H1 (cell line): ENCODE measurements at regions not wholly inside any gene's neighbourhood (a gene's known extent, or its start where the extent isn't known, plus 50 kb on each side); places are given as distances from the start of the nearest gene placed in this dataset.

Experiments
- CHD7 ChIP-seq: fragments of 300-600 bp; sonication (generic); IDR thresholded peaks from 2 replicates; pipeline ENCODE4 v1.7.1; 2012; ENCODE audit warnings: low read length, moderate library complexity, mild to moderate bottlenecking, inconsistent platforms; ENCODE audit not compliant: insufficient replicate concordance
- FOSL1 ChIP-seq: IDR thresholded peaks from 2 replicates; pipeline ENCODE4 v1.6.1; 2011; ENCODE audit warnings: mild to moderate bottlenecking, low read depth, low read length, moderate library complexity; ENCODE audit not compliant: insufficient read depth
- POLR2AphosphoS5 ChIP-seq: IDR thresholded peaks from 2 replicates; pipeline ENCODE4 v1.6.1; 2011; ENCODE audit warnings: low read depth, low read length
- RBBP5 ChIP-seq: IDR thresholded peaks from 2 replicates; pipeline ENCODE4 v1.7.1; 2012; ENCODE audit warnings: low read depth, mild to moderate bottlenecking, inconsistent platforms, low read length, moderate library complexity, borderline replicate concordance

DNA sequence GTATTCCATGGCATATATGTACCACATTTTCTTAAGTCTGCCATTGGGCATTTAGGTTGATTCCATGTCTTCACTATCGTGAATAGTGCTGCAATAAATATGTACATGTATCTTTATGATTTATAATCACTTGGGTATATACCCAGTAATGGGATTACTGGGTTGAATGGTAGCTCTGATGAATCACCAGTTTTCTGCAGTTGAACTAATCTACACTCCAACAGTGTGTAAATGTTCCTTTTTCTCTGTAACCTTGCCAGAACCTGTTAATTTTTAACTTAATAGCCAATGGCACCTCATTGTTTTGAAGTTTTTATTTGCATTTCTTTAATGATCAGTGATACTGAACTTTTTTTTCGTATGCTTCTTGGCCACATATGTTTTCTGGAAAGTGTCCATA is 152.5 kb downstream of the CCNG2 start (continued):
- TF ChIP-seq CHD7, result no peak
- no peak for TF ChIP-seq FOSL1
- no peak for TF ChIP-seq RBBP5
- TF ChIP-seq POLR2AphosphoS5, result no peak
